Stimulated activated CD8-positive, alpha-beta memory T cell treated with anti-CD3 and anti-CD28 coated beads, Interleukin-4, amount 100 ng/mL, for 4 hours (primary cell): ENCODE measurements at regions not wholly inside any gene's neighbourhood (a gene's known extent, or its start where the extent isn't known, plus 50 kb on each side); places are given as distances from the start of the nearest gene placed in this dataset.
"Not testable (repeated sequence)": the region's sequence is repeated elsewhere in the genome, so short reads cannot be mapped to it uniquely, and the experiment has no call there.

Experiments
- DNase-seq, 2 donors: peaks; one replicate each; pipeline ENCODE4 v3.0.0-alpha.2; 2020; ENCODE audit warnings: low read depth in 2 of 2, low spot score in 1 of 2

GRCh38 chr2:58720033-58720769 is 479.1 kb upstream of the FANCL start:
- DNase-seq = no peak

DNA sequence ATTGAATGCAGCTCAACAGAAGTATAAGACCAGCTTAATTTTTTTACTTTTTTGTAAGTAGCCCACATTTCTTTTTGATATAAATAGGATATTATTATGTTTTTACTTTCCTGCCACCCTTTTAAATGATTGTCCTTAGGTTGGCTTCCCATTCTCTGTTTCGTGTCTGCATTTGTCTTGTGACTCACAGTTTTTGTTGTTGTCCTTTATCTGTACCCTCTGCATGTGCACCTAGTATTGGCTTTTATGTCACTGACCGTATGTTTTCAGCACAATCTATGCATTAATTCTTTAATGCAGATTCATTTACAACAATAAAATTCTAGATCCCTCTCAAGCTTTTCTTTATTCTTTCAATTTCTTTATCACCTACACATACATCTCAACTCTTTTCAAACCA is 474.2 kb upstream of the FANCL start:
- DNase-seq = no peak

GRCh38 chr2:58714238-58714637 is 473.1 kb upstream of the FANCL start:
- DNase-seq = no peak

GRCh38 chr2:58710795-58711279 is 469.7 kb upstream of the FANCL start:
- DNase-seq = no peak

- DNase-seq = no peak
Measured at GRCh38 chr2:58709687-58710354, 468.7 kb upstream of the FANCL start.

DNA sequence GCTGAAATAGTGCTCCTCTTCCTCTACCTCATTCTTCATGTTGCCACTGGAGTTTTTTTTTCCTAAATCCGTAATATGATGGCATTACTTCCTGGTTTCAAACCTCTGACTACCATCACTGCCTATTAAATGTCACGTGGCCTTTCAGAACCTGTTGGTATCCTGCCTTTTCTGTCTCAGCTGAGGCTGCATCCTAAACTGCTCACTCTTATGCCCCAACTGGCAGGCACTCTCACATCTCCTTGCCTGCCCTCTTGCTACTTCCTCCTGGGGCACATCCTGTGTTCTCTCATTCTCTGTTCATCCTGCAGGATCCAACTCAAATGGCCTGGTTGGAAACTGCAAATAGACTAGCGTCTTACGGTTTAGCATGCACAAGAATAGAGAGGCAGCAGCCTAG is 468.1 kb upstream of the FANCL start:
- no peak for DNase-seq

DNA sequence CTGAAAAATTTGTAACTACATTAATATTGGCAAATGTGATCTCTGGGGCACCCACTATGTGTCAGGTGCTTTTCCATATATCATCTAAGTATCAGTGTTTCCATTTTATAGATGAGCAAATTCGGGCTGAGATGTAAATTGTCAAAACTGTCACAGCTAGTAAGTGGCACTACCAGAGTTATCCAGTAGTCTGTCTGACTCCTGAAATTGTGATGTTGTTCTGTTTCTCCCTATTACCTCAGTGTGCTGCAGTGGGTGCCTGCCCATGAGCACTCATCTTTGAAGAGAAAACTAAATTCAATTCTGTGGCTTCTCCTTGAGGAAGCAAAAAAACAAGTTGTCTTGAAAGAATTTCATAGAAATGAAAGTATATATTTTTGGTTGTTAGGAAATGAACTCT is 467.4 kb upstream of the FANCL start:
- DNase-seq = no peak

DNA sequence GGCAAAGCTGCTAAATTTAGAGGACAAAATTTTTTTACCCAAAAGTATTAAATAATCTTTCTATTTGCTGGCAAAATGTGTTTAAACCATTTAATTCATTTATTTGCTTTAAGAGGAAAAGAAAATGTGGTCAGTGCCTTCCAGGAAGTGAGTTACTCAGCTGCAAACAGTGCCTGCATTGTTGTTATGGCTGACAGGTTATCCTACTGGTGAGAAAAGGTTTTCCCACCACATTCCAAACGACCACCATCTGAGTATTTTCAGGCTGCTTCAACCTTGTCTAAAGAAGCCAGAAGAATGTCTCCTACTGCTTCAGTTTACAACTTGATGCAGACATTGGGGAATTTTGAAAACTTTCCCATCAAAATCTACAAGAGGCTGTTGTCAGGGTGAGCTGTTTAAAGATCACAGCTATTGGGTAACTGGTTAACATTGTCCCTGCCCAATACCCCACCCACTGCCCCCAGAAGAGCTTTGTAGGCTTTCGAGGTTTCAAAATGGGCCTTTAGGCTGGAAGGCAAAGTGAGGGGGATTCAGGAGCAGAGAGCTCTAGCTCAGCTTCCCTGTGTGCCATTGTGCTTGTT is 461.3 kb upstream of the FANCL start:
- DNase-seq = no peak

- DNase-seq = no peak
Measured at GRCh38 chr2:58701688-58702301, 460.7 kb upstream of the FANCL start.

- DNase-seq = no peak
Measured at GRCh38 chr2:58700591-58700990, 459.5 kb upstream of the FANCL start.

GRCh38 chr2:58699411-58699810 is 458.3 kb upstream of the FANCL start:
- DNase-seq = no peak

- DNase-seq = no peak
Measured at GRCh38 chr2:58698620-58699019, 457.5 kb upstream of the FANCL start.

- DNase-seq = not testable (repeated sequence)
Measured at GRCh38 chr2:58694114-58694513, 453.0 kb upstream of the FANCL start.

DNA sequence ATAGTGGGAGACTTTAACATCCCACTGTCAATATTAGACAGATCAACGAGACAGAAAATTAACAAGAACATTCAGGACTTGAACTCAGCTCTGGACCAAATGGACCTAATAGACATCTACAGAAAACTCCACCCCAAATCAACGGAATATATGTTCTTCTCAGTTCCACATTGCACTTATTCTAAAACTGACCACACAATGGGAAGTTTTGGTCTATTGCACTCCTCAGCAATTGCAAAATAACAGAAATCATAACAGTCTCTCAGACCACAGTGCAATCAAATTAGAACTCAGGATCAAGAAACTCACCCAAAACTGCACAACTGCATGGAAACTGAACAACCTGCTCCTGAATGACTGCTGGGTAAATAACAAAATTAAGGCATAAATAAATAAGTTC is 449.9 kb upstream of the FANCL start:
- not testable (repeated sequence) for DNase-seq

DNA sequence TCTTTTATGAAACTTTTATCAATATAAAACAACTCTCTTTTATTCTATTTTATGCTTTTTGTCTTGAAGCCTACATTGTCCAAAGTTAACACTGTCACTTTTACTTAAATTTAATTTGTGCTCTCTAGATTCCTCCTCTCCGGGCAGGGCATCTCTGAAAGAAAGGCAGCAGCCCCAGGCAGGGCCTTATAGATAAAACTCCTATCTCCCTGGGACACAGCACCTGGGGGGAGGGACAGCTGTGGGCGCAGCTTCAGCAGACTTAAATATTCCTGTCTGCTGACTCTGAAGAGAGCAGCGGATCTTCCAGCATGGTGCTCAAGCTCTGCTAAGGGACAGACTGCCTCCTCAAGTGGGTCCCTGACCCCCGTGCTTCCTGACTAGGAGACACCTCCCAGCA is 447.7 kb upstream of the FANCL start:
- DNase-seq = no peak

DNA sequence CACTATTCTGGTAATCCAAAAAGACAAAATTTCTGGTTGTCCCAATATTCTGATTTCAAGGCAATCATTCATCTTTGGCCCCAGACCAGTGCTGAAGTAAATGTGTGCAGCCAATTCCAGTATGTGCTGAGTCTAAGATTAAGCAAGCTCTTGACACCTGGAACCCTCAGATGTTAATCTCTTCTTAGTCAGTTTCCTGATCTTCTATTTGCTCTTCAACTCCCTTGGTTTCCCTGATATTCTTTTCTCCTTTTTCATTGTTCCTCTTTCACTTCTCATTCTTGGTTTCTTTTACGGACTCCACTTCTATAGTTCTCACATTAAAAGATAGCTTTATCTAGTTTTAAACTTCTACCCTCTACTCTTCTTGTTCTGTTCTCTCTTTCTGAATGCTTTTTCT is 445.7 kb upstream of the FANCL start:
- DNase-seq = no peak

- DNase-seq = no peak
Measured at GRCh38 chr2:58680755-58681310, 439.7 kb upstream of the FANCL start.

GRCh38 chr2:58677748-58678147 is 436.6 kb upstream of the FANCL start:
- no peak for DNase-seq

- no peak for DNase-seq
Measured at GRCh38 chr2:58671675-58672074, 430.6 kb upstream of the FANCL start.

DNA sequence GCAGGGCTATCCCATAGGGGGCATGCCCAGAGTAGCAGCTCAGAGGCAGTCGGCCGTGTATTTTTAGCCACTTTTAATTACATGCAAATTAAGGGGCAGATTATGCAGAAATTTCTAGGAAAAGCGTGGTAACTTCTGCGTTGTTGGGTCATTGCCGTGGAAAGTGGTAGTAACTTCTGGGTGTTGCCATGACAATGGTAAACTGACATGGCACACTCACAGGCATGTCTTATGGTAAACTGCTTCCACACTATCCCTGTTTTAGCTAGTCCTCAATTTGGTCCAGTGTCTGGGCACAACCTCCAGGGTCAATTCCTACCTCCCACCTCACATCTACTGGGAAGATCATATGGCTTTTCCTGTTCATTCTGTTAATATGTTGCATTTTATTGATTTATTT is 428.9 kb upstream of the FANCL start:
- DNase-seq = no peak

GRCh38 chr2:58667137-58667774 is 426.1 kb upstream of the FANCL start:
- no peak for DNase-seq
